Mesenchymal stem cell (in vitro differentiated cells and primary cell): ENCODE measurements at regions not wholly inside any gene's neighbourhood (a gene's known extent, or its start where the extent isn't known, plus 50 kb on each side); places are given as distances from the start of the nearest gene placed in this dataset.
A peak's percentile ranks its signal among the peaks of the same experiment; 100 is the strongest.

Experiments
- DNase-seq: peaks from one replicate; pipeline ENCODE4 v3.0.0-alpha.2; 2013
- H2AFZ ChIP-seq: one replicate; pipeline ENCODE4 v1.6.1; 2013; ENCODE audit warnings: low read depth, mild to moderate bottlenecking, control low read depth, inconsistent platforms, low read length, moderate library complexity
- H2AK5ac ChIP-seq: 2 replicates; pipeline ENCODE4 v1.6.1; 2013; ENCODE audit warnings: low read length, moderate library complexity, mild to moderate bottlenecking, inconsistent platforms; ENCODE audit not compliant: severe bottlenecking
- H2BK120ac ChIP-seq: one replicate; pipeline ENCODE4 v1.6.1; 2013; ENCODE audit warnings: low read depth, mild to moderate bottlenecking, inconsistent platforms, low read length, moderate library complexity
- H2BK12ac ChIP-seq, 2 experiments: one replicate each; pipeline ENCODE4 v1.6.1; 2013; ENCODE audit warnings: inconsistent platforms in 2 of 2, low read length in 2 of 2, mild to moderate bottlenecking in 2 of 2, moderate library complexity in 2 of 2, control low read depth in 1 of 2
- H2BK15ac ChIP-seq: one replicate; pipeline ENCODE4 v1.6.1; 2013; ENCODE audit warnings: mild to moderate bottlenecking, low read depth, inconsistent platforms; ENCODE audit not compliant: poor library complexity, severe bottlenecking
- H2BK5ac ChIP-seq: 2 replicates; pipeline ENCODE4 v1.6.1; 2013; ENCODE audit warnings: low read depth, mild to moderate bottlenecking, low read length, control low read depth, inconsistent platforms; ENCODE audit not compliant: poor library complexity, severe bottlenecking
- H3K14ac ChIP-seq, 2 experiments: one replicate each; pipeline ENCODE4 v1.6.1; 2013; ENCODE audit warnings: inconsistent platforms in 2 of 2, low read length in 2 of 2, control low read depth in 1 of 2, mild to moderate bottlenecking in 1 of 2, moderate library complexity in 1 of 2
- H3K18ac ChIP-seq, 2 experiments: one replicate each; pipeline ENCODE4 v1.6.1; 2013; ENCODE audit warnings: inconsistent platforms in 2 of 2, low read length in 2 of 2, control low read depth in 1 of 2, low read depth in 1 of 2, mild to moderate bottlenecking in 1 of 2
- H3K23ac ChIP-seq, 2 experiments: one replicate each; pipeline ENCODE4 v1.6.1; 2013; ENCODE audit warnings: inconsistent platforms in 2 of 2, low read length in 2 of 2, mild to moderate bottlenecking in 2 of 2, moderate library complexity in 2 of 2, control low read depth in 1 of 2
- H3K27ac ChIP-seq: 2 replicates; pipeline ENCODE4 v1.5.1; 2013; ENCODE audit warnings: mild to moderate bottlenecking, moderate library complexity, low read length, control low read depth, inconsistent platforms; ENCODE audit not compliant: poor library complexity, severe bottlenecking
- H3K27me3 ChIP-seq, 2 experiments: 2 replicates each; pipeline versions ENCODE4 v1.6.1 to v1.7.0; 2013; ENCODE audit warnings: low read length in 2 of 2, mild to moderate bottlenecking in 2 of 2, moderate library complexity in 2 of 2, control low read depth in 1 of 2, inconsistent platforms in 1 of 2; ENCODE audit not compliant: control insufficient read depth in 1 of 2, insufficient read depth in 1 of 2
- H3K36me3 ChIP-seq, 2 experiments: 2 replicates each; pipeline versions ENCODE4 v1.6.1 to v1.7.0; 2013; ENCODE audit warnings: low read length in 2 of 2, control low read depth in 1 of 2, inconsistent platforms in 1 of 2, low read depth in 1 of 2, mild to moderate bottlenecking in 1 of 2; ENCODE audit not compliant: insufficient read depth in 2 of 2, control insufficient read depth in 1 of 2
- H3K4ac ChIP-seq, 2 experiments: one replicate each; pipeline ENCODE4 v1.6.1; 2013; ENCODE audit warnings: inconsistent platforms in 2 of 2, low read length in 2 of 2, mild to moderate bottlenecking in 2 of 2, moderate library complexity in 2 of 2, control low read depth in 1 of 2, low read depth in 1 of 2
- H3K4me1 ChIP-seq: 2 replicates; pipeline ENCODE4 v1.6.1; 2013; ENCODE audit warnings: low read depth, low read length, control low read depth; ENCODE audit not compliant: control insufficient read depth, insufficient read depth
- H3K4me2 ChIP-seq: 2 replicates; pipeline ENCODE4 v1.6.1; 2013; ENCODE audit warnings: low read length, mild to moderate bottlenecking, inconsistent platforms; ENCODE audit not compliant: poor library complexity, severe bottlenecking
- H3K4me3 ChIP-seq, 2 experiments: 2 replicates each; pipeline versions ENCODE4 v1.5.1 to v1.7.0; 2013; ENCODE audit warnings: low read length in 2 of 2, mild to moderate bottlenecking in 2 of 2, control low read depth in 1 of 2, low read depth in 1 of 2; ENCODE audit not compliant: insufficient read depth in 1 of 2
- H3K79me1 ChIP-seq: replicated peaks from 2 replicates; pipeline ENCODE4 v1.6.1; 2013; ENCODE audit warnings: mild to moderate bottlenecking, control low read depth, low read length, inconsistent platforms; ENCODE audit not compliant: poor library complexity, severe bottlenecking
- H3K9ac ChIP-seq: 2 replicates; pipeline ENCODE4 v1.7.0; 2013; ENCODE audit warnings: mild to moderate bottlenecking, low read length, moderate library complexity
- H3K9me3 ChIP-seq: 2 replicates; pipeline ENCODE4 v1.7.0; 2013; ENCODE audit warnings: mild to moderate bottlenecking, low read length; ENCODE audit not compliant: control insufficient read depth
- H4K8ac ChIP-seq: one replicate; pipeline ENCODE4 v1.6.1; 2013; ENCODE audit warnings: inconsistent platforms, mild to moderate bottlenecking, low read length, moderate library complexity
- H4K91ac ChIP-seq: one replicate; pipeline ENCODE4 v1.6.1; 2013; ENCODE audit warnings: mild to moderate bottlenecking, low read length, inconsistent platforms
- WGBS: methylation state at CpG from one replicate; pipeline ENCODE4 v1.1.7; 2013; ENCODE audit warnings: mixed read lengths; 5-methylcytosine and 5-hydroxymethylcytosine counted together

DNA sequence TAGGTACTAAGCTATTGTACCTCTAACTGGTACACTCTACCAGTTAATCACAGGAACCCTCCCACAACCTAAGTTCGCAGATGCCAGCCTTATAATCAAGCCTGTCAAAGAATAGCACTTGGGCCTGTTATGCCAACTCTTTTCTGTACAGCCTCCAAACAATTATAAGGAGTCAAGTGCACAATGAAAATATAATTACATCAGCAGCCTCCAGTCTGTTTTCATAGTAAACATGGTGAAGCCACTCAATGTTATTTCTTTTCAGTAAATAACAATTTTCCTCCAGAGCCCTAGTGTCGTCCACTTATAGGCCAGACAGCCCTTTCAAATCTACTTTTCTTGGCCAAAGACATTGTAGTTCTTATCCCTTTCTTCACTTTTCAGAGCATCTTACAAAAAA lies 82.7 kb upstream of the CARMIL1 start:
- no peak overlapping the region for H2AK5ac ChIP-seq
- DNase-seq = no peak
- H2BK5ac ChIP-seq = no peak overlapping the region
- H3K27me3 ChIP-seq = no peaks in the 10 kb centered on the region
- H4K91ac ChIP-seq = no peak overlapping the region
- H2BK120ac ChIP-seq = no peak overlapping the region
- peaks cover 7% of the 10 kb centered on the region for H3K4me1 ChIP-seq
- no peak overlapping the region for H3K4me3 ChIP-seq
- 93% methylated on average over 2 of the region's 2 CpGs for WGBS
- H3K14ac ChIP-seq = no peak overlapping the region
- H2AFZ ChIP-seq = no peak overlapping the region
- no peak overlapping the region for H2BK15ac ChIP-seq
- no peak overlapping the region for H4K8ac ChIP-seq
- no peaks in the 10 kb centered on the region for H3K79me1 ChIP-seq
- H3K9me3 ChIP-seq = no peaks in the 10 kb centered on the region
- no peak overlapping the region for H3K23ac ChIP-seq
- no peaks in the 10 kb centered on the region for H3K36me3 ChIP-seq
- H3K18ac ChIP-seq = no peak overlapping the region
- no peak overlapping the region for H3K27ac ChIP-seq
- no peak overlapping the region for H3K4ac ChIP-seq
- H3K4me2 ChIP-seq = no peak overlapping the region
- H3K9ac ChIP-seq = no peak overlapping the region
- no peak overlapping the region for H2BK12ac ChIP-seq

DNA sequence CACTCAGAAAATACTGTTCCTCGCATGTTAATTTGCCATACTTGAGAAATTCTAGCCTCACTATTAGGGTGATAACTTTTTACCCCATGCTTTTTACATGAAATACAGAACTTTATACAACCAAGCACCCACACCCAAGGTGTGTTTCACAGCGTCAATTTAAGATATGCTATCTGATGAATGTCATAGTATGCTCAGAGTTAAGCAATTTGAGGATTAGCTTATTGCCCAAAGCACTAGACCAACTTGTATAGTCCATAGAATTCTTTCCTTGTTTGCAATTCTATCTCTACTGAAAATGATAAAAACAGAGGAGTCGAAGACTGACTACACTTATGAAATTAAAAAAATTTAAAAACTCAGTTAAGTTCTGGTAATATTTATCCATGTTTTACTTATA lies 82.1 kb upstream of the CARMIL1 start:
- H3K27me3 ChIP-seq = no peaks in the 10 kb centered on the region
- no peak overlapping the region for H3K9ac ChIP-seq
- 92% methylated on average over 1 of the region's 3 CpGs for WGBS
- H3K9me3 ChIP-seq = no peaks in the 10 kb centered on the region
- H3K14ac ChIP-seq = no peak overlapping the region
- H3K4ac ChIP-seq = no peak overlapping the region
- H3K4me3 ChIP-seq = no peak overlapping the region
- no peak overlapping the region for H3K18ac ChIP-seq
- no peak overlapping the region for H3K27ac ChIP-seq
- H4K91ac ChIP-seq = no peak overlapping the region
- H3K4me1 ChIP-seq = peaks cover 7% of the 10 kb centered on the region
- no peak overlapping the region for H2BK5ac ChIP-seq
- H2BK120ac ChIP-seq = no peak overlapping the region
- DNase-seq = no peak
- no peaks in the 10 kb centered on the region for H3K79me1 ChIP-seq
- H2AFZ ChIP-seq = no peak overlapping the region
- H4K8ac ChIP-seq = no peak overlapping the region
- no peak overlapping the region for H2BK15ac ChIP-seq
- H3K4me2 ChIP-seq = no peak overlapping the region
- no peak overlapping the region for H2BK12ac ChIP-seq
- H3K36me3 ChIP-seq = no peaks in the 10 kb centered on the region
- no peak overlapping the region for H3K23ac ChIP-seq
- no peak overlapping the region for H2AK5ac ChIP-seq

DNA sequence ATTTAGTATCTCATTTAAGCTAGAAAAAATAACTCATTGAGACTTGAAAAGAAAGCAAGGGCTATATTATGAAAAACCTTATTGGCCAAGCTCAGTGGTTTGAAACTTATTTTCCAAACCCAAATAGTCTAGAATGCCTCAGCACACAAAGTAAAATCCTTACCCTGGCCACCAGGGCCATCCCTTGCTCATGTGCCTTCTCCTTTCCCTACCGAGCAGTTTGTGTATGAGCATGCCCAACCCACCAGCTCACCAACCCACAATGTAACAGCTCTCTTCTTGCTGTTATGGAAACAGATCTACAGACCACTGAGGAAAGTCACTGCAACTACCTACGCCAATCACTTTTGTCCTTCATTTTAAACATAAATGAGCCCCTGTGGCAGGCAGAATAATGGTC lies 79.6 kb upstream of the CARMIL1 start:
- Histone ChIP-seq H2AK5ac (no peak overlapping the region), H3K4me3 (no peak overlapping the region), H2BK15ac (no peak overlapping the region), H3K14ac (no peak overlapping the region), H3K4me1 (no peaks in the 10 kb centered on the region), H3K4ac (no peak overlapping the region), H4K8ac (no peak overlapping the region), H2BK5ac (no peak overlapping the region), H3K18ac (no peak overlapping the region), H2BK12ac (no peak overlapping the region), H3K36me3 (no peaks in the 10 kb centered on the region), H3K27ac (no peak overlapping the region), H3K4me2 (no peak overlapping the region), H3K9me3 (peaks cover under 1% of the 10 kb centered on the region), H4K91ac (no peak overlapping the region), H2AFZ (no peak overlapping the region), H3K79me1 (no peaks in the 10 kb centered on the region), H3K23ac (no peak overlapping the region), H3K9ac (no peak overlapping the region), H2BK120ac (no peak overlapping the region), H3K27me3 (no peaks in the 10 kb centered on the region)
- 98% methylated on average over 2 of the region's 2 CpGs for WGBS
- no peak for DNase-seq

DNA sequence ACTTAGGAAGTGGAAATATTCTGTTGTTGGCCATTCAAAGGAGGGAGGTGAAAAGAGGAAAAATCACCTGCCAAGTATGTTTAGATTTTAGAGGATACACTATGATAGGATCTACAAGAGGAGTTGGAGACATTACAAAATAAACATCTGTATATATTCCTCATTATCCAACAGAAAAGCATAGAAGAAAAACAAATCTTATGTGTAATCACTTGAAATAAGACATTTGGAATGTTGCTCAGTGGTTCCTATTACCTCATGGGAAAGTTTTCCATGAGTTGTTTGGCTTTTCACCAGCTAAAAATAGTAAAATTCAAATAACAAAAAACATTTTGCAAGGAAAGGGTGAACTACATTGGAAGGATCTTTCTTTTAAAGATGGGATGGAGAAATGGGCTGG lies 76.7 kb upstream of the CARMIL1 start:
- Histone ChIP-seq H2BK15ac (no peak overlapping the region), H2BK12ac (no peak overlapping the region), H2BK5ac (no peak overlapping the region), H3K4ac (no peak overlapping the region), H3K23ac (no peak overlapping the region), H2AFZ (no peak overlapping the region), H3K27ac (no peak overlapping the region), H3K27me3 (no peaks in the 10 kb centered on the region), H3K36me3 (no peaks in the 10 kb centered on the region), H3K18ac (no peak overlapping the region), H3K4me1 (no peaks in the 10 kb centered on the region), H3K9me3 (peaks cover 22% of the 10 kb centered on the region), H4K8ac (no peak overlapping the region), H2AK5ac (no peak overlapping the region), H3K79me1 (no peaks in the 10 kb centered on the region), H3K9ac (no peak overlapping the region), H3K4me2 (no peak overlapping the region), H3K4me3 (no peak overlapping the region), H2BK120ac (no peak overlapping the region), H3K14ac (no peak overlapping the region), H4K91ac (no peak overlapping the region)
- peak; percentile 69 for DNase-seq
